Gastrocnemius medialis (tissue), 4 donors: ENCODE measurements at regions not wholly inside any gene's neighbourhood (a gene's known extent, or its start where the extent isn't known, plus 50 kb on each side); places are given as distances from the start of the nearest gene placed in this dataset.

Experiments used
- POLR2A ChIP-seq, 2 donors: fragments of 450-650 bp; IDR thresholded peaks; one replicate each; pipeline ENCODE4 v1.6.1; 2017; ENCODE audit warnings: antibody characterized with exemption in 2 of 2, mild to moderate bottlenecking in 2 of 2, moderate library complexity in 2 of 2
- TF ChIP-seq, protein P1 (sequence below), 5 experiments: fragments of 450-650 bp in 3 of 5; fragments of 200-600 bp in 2 of 5; sonication (generic) in 2 of 5; IDR thresholded peaks in 4 of 5; conservative IDR thresholded peaks in 1 of 5; 1 replicate in 4 of 5; 2 replicates in 1 of 5; pipeline ENCODE4 v1.5.1; 2016 to 2019; ENCODE audit warnings: antibody characterized with exemption in 5 of 5, mild to moderate bottlenecking in 3 of 5, moderate library complexity in 3 of 5

DNA sequence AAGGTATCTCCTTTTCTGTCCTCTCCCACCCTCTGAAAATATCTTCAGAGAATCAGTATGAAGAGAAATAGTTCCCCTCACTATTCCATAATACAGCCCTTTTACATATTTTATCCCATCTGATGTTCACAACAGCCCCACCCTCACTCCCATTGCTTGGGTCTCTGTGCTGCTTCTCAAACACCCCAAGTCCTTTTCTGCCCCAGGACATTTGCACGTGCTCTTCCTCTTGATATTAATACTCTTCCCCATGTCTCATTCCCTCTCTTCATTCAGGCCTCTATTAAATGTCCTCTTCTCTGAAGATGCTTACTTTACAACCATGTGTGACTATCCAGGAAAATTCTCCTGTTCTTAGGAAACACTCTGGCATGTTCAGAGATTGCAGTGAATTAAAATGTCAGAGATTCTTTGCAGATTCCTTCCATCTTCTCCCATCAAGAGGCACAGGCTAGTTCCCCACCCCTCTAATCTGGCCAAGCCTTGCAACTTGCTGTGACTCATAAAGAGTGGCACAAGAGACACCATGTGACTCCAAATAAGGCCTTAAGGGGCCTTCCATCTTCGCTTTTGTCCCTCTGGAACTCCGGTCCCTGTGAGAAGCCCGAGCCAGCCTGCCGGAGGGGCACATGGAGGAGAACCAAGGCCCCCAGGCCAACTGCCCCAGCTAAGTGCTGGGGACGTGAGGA lies 128.5 kb downstream of the CHSY1 start:
- TF ChIP-seq, protein P1, sequence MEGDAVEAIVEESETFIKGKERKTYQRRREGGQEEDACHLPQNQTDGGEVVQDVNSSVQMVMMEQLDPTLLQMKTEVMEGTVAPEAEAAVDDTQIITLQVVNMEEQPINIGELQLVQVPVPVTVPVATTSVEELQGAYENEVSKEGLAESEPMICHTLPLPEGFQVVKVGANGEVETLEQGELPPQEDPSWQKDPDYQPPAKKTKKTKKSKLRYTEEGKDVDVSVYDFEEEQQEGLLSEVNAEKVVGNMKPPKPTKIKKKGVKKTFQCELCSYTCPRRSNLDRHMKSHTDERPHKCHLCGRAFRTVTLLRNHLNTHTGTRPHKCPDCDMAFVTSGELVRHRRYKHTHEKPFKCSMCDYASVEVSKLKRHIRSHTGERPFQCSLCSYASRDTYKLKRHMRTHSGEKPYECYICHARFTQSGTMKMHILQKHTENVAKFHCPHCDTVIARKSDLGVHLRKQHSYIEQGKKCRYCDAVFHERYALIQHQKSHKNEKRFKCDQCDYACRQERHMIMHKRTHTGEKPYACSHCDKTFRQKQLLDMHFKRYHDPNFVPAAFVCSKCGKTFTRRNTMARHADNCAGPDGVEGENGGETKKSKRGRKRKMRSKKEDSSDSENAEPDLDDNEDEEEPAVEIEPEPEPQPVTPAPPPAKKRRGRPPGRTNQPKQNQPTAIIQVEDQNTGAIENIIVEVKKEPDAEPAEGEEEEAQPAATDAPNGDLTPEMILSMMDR (IDR thresholded peaks at IDR 0.05 in 4 of 5, conservative IDR thresholded peaks at IDR 0.05 in 1 of 5), result no peak
- no peak for TF ChIP-seq POLR2A (IDR thresholded peaks at IDR 0.05)
